ENCODE measurements at regions not wholly inside any gene's neighbourhood (a gene's known extent, or its start where the extent isn't known, plus 50 kb on each side); places are given as distances from the start of the nearest gene placed in this dataset.
A peak's percentile ranks its signal among the peaks of the same experiment; 100 is the strongest.
"Not testable (repeated sequence)": the region's sequence is repeated elsewhere in the genome, so short reads cannot be mapped to it uniquely, and the experiment has no call there.

DNA sequence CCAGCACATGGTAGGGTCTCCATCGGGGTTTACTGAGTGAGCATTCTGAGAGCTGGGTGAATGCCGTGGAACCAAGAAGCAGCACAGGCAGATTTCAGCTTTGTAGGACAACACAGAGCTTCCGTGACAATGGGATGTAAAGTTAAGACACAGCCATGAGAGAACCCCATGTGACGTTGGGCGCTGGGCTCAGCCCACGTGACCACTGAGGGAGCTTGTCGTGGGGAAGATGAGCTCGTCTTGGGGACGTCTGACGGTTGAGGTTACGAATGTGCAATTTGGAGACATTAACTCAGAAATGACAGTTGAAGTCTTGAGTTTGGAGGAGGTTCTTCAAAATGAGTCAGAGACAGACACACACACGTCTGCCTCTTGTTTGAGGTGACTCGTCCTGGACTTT, 51.5 kb upstream of the MUC20 start:
- not testable (repeated sequence) for DNase-seq

DNA sequence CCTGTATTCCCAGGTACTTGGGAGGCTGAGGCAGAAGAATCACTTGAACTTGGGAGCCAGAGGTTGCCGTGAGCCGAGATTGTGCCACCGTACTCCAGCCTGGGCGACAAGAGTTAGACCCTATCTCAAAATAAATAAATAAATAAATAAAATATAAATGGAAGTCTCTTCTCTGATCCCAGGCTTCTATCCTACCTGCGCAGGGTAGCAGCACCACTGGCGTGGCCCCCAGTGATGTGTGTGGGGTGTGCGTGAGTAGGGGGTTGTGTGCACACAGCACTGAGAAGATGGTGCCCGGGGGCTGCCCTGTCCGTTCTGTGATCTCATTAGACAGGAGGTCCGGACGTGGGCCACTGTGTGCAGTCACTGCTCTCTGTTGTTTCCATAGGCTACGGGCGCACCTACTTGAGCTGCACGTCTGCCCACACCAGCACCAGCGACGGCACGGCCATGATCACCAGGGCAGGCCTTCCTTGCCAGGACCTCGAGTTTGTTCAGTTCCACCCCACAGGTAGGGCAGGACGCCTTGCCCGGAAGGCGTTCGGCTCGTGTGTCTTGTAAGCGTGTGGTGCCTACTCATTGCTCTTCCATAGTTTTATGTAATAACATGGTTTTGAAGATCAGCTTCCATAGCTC, 52.5 kb upstream of the MUC20 start:
- DNase-seq: not testable (repeated sequence)

DNA sequence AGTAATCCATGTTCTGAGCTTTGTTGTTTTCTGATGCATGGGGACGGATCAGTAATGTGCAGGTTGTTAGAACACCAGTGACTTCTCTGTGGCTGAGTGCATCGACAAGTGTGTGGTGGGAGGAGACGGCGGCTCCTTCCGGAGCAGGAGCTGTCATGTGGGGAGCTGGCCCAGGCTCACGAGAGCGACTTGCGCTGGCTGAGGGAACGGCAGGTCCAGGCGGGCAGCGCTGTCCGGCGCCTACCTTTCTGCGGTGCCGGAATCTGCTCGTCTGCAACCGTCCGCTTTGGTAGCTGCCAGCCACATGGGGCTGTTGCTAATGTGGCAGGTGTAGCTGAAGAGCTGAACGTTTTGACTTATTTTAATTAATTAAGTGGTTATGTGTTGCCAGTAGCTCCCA, 55.5 kb upstream of the MUC20 start:
- not testable (repeated sequence) for DNase-seq

DNA sequence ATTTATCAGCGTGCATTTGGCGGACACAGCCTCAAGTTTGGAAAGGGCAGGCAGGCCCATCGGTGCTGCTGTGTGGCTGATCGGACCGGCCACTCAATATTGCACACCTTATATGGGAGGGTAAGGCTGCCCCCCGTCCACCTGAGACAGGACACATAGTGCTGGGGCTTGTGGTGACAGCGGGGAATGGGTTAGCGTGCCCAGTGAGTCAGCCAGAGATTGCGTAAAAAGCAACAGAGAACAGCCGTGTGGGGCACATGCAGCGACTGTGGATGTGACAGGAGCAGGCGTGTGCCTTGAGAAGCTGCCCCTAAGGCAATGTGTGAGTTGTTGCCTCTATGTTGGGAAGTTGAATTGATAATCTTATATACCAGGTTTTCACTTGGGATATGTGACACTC, 56.6 kb upstream of the MUC20 start:
- DNase-seq: not testable (repeated sequence)

DNA sequence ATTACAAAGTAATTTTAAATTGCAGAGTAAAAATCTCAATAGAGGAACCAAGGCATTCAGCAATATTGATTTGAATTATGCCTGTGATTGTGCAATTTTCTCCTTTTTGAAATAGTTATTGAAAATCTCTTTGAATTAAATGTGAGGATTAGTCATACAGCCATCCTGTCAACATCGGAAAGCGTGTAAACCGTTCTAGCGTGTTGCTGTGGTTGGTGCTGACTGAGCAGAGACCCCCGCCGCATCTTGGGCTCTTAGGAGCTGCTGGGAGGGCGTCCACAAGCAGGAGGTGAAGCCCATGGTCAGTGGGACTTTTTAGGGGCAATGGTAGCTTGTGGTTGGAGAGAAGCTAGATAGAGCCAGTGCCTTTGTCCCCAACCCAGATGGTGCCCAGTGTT, 61.6 kb upstream of the MUC20 start:
- not testable (repeated sequence) for DNase-seq

DNA sequence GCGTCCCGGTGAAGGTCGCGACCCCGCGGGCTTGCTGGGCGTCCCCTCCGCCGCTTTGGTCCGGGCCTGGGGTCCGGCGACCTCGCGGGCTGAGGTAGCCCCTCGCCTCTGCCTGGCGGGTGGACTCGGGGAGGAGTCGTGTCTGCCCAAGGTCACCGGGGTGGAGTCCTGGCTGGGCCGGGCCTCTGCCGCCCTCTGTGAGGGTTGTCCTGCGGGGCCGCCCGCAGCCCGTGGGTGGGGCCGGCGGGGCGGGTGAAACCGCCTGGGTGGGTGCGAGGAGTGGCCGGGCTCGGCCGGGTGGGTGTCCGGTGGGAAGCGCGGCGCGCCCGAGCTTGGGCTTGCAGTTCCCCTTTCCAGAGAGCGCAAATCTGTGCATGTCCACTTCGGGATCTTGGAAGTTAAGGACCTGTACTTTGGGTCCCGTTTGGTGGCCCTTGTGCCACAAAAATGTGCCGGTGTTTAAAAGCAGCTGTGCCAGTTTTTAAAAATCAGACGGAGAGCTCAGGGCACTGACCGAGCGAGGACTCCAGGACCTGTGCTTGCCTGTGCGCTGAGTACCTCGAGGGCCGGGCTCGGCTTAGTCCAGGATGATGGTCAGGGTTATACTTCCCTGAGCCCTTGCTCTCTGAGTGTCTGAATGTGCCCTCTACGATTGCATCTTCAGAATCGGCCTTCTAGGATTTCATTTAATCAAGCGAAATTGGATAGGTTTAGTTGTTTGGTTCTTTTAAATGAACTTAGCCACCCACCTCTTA, 62.2 kb upstream of the MUC20 start:
- DNase-seq: not testable (repeated sequence)

DNA sequence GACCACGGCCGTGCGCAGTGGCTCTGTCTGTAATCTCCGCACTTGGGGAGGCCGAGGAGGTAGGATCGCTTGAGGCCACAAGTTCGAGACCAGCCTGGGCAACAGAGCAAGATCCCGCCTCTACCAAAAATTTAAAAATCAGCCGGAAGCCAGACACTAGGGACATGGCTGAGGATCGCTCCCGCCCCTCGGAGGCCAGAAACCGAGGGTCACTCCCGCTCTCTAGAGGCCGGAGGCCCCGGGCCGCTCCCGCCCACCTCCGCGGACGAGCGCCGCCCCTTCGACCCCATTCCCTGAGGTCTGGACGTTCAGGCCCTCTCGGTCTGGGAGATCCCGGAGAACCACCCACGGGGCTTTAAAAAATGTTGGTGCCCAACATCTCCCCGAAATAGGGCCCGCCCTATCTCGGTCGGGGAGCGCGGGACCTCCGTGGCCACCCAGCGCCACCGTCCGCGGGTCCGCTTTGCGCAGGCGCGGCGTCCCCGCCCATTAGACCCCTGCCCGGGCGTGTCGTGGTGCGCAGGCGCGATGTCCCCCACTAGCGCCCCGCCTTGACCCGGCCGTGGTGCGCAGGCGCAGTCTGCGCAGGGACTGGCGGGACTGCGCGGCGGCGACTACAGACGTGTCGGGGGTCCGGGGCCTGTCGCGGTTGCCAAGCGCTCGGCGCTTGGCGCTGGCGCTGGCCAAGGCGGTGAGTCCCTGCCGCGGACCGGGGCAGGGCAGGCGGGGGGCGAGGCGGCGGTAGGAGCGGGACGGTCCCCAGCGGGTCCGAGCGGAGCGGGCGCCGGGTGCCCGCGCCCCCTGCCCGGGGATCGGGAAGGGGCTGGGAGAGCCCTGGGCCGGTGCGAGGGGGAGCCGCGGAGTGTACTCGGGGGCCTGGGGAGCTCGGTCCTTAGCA, 63.1 kb upstream of the MUC20 start:
- peak; percentile 80 for DNase-seq

DNA sequence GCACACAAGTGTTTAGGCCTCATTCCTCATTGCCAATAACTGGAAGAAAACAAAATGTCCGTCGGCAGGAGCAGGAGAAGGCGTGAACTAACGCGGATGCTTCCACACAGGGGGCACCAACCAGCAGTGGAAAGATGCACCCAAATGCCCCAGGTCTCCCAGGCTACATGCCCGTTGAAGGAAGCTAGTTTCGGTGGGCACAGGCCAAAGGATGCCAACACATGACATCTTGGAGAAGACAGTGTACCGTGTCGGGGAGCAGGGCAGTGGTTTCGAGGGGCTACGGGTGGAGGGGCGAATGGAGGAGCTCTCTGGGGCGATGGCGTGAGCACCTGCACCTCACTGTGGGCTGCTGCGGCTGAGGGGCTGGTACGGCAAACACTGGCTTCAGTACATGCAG, 64.7 kb upstream of the MUC20 start:
- not testable (repeated sequence) for DNase-seq

DNA sequence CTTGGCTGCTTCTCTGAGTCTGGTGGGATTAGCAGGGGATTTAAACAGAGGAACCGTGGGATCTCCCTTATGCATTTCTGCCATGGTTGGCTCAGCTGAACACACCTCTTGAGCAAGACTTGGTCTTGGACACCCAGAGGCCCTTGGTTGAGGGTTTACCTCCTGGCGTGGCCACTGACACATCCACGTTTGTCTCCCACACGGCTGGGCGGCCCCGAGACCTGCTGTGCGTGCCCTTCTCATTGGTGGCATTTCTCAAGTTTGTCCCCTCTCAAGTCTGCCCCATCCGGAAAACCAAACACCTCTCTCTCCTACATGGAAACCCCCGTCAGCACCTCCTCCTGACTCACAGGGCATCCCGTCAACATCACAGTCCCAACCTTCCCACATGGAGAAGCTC, 66.0 kb upstream of the MUC20 start:
- DNase-seq: not testable (repeated sequence)

DNA sequence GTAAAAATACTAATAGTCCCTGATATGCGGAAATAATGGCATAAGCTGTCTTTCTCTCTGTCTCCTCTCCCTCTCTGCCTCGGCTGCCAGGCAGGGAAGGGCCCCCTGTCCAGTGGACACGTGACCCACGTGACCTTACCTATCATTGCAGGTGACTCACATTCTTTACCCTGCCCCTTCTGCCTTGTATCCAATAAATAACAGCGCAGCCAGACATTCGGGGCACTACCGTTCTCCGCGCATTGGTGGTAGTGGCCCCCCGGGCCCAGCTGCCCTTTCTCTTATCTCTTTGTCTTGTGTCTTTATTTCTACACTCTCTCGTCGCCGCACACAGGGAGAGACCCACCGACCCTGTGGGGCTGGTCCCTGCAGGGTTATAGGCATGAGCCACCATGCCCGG, 66.6 kb upstream of the MUC20 start:
- DNase-seq: not testable (repeated sequence)

DNA sequence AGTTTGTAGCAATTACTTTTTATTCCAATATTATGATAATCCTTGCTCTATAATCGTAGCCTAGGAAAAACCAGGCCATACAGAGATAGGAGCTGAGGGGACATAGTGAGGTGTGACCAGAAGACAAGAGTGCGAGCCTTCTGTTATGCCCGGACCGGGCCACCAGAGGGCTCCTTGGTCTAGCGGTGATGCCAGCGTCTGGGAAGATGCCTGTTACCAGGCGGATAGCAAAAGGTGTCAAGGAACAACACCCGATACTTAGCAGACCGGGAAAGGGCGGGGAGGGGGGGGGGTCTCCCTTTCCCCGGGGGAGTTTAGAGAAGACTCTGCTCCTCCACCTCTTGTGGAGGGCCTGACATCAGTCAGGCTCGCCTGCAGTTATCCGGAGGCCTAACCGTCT, 67.1 kb upstream of the MUC20 start:
- DNase-seq: peak; percentile 12

DNA sequence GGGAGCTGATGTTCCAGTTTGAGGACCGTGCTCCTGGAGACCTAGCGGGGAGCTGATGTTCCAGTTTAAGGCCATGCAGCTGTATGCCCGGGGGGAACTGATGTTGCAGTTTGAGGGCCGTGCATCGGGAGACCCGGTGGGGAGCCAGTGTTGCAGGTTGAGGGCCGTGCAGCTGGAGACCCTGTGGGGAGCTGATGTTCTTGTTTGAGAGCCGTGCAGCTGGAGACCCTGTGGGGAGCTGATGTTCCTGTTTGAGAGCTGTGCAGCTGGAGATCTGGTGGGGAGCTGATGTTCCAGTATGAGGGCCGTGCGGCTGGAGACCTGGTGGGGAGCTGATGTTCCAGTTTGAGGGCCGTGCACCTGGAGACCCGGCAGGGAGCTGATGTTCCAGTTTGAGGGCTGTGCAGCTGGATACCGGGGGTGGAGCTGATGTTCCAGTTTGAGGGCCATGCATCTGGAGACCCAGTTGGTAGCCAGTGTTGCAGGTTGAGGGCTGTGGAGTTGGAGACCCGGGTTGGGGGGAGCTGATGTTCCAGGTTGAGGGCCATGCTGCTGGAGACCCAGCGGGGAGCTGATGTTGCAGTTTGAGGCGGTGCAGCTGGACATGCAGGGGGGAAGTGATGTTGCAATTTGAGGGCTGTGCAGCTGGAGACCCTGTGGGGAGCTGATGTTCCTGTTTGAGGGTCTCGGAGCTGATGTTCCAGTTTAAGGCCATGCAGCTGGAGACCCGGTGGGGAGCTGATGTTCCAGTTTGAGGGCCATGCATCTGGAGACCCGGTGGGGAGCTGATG, 64.4 kb upstream of the APOD start:
- DNase-seq: not testable (repeated sequence)

DNA sequence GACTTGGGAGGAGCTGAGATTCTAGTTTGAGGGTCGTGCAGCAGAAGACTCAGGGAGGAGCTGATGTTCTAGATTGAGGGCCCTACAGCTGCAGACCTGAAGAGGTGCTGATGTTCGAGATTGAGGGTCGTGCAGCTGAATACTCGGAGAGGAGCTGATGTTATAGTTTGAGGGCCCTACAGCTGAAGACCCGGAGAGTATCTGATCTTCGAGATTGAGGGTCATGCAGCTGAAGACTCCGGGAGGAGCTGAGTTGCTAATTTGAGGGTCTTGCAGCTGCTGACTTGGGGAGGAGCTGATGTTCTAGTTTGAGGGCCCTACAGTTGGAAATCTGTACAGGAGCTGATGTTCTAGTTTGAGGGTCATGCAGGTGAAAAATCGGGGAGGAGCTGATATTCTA, 62.1 kb upstream of the APOD start:
- DNase-seq: not testable (repeated sequence)

DNA sequence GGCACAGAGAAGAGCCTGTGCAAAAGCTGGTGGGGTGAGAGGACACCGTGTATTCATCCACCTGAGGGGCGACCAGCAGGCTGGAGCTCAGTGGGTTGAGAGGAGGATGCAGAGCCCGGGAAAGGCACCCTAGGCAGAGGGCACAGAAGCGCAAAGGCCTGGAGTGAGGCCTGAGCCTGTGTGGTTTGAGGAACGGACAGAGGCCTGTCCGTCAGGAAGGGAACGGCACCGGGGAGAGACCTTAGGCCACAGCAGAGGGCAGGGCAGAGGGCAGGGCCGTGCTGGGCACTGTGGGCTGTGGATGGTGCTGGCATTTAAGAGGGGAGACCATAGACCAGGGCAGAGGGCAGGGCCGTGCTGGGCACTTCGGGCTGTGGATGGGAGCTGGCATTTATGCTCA, 59.5 kb upstream of the APOD start:
- not testable (repeated sequence) for DNase-seq

DNA sequence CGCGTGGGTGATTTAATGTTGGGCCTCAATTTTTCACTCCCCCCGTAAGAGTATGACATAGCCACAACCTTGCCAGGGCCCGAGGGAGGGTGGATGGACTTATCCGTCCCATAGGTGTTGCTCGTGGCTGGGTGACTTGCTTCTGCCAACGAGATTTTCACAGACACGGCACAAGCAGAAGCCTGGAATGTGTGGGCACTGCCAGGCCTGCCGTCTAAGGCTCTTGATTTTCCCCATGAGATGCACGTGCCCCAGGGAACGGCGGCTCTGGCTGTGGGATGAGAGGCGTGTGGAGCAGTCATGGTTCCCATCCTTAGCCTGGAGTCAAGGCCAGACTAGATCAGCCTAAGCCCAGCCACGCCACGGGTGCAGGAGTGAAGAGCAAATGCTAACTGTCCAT, 58.6 kb upstream of the APOD start:
- DNase-seq: not testable (repeated sequence)

DNA sequence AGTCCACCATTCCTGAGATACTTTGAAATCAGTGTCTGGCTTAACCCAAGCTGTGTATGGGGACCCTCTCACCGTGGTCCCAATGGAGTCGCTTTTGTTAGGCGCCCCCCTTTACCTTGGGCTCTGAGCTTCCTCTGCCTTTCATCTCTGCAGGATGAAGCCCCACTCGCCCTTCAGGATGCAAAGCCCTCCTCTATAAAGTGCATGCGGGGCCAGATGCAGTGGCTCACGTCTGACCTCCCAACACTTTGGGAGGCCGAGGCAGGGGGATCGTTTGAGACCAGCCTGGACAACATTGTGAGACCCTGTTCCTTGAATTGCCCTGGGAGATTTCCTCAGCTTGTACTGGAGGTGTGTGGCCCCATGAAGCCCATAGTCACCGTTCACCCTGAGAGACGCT, 54.7 kb upstream of the APOD start:
- DNase-seq: not testable (repeated sequence)

DNA sequence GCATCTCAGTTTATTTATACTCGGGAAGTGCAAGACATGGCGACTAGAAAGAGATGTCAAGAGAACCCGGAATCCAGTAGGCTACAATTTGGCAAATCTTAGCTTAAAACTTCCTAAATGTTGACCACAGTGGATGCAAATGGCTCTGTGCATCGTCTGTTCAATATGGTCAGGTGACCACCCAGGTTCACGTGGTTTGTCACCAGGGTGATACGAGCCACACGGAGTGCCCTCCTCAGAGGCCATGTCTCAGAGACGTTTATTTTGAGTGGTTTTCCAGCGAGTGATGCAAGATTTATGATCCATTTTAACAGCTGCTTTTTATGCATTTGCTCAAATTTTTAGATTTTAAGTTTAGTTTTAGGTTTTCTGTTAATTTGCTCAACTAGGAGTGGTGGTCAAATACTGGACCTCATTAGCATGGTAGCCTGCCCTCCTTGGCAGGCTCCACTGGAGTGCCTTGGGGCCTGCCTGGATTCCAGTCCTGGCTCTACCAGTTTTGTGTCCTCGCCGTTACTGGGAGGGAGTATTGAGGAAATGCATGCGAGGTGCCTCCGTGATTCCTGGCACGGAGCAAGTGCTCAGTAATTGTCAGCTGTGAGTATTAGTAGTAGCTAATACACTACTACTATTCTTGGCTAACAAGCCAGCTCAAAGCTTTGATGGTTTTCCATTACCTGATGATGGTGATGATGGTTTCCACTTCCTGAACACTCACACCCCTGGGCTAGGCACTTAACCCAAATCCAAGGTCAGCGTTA, 53.9 kb upstream of the APOD start:
- not testable (repeated sequence) for DNase-seq

DNA sequence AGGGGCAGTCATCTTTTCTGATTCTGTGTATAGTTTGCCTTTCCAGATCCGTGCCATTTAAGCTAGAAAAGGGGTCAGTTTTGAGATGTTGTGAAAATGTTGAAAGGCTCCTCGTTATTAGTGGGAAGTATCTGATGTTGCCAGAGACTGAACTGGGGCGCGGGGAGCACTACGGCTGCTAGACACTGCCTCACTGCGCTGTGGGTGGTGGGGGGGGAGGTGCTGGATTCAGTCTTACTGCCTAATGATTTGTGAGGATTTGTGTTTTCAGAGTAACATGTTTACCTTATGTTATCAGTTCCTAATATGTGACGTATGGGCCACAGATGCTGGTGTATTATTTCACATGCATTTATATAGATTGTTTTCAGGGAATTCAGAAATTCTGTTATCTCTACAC, 53.3 kb upstream of the APOD start:
- DNase-seq: not testable (repeated sequence)

DNA sequence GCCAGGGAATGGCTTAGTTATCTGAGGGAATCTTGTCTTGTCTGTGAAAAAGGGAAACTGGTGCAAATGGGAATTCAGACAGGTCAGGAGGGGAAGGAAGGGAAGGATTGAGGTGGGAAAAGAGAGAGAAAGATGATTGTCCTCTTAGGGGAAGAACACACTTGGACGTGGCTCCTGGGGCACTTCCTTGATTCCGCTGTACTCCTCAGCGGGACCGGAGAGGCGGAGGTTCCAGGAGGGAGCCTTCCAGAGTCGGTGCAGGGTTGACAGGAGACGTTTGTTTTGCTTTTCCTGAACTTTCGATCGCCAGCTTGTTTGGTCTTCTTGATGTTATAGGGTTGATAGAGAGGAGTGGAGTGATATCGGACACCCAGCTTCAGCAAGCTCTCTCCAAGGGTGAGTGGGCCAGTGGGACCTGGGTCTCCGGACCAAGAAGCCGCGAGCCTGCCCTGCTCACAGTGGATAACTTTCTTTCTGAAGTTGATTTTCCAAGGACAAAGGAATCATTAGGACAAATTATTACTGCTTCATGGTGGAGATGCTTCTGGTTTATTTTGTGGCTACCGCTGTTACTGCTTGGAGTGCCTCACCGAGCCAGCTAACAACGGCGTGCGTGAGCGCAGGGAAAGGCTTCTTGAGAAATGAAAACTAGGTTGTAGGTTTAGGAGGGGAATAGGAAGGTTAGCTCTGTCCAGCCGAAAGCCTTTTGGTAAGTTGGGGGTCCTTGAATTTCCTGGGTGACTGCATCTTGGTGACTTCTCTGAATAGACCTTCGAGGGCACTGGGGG, 52.4 kb upstream of the APOD start:
- not testable (repeated sequence) for DNase-seq

DNA sequence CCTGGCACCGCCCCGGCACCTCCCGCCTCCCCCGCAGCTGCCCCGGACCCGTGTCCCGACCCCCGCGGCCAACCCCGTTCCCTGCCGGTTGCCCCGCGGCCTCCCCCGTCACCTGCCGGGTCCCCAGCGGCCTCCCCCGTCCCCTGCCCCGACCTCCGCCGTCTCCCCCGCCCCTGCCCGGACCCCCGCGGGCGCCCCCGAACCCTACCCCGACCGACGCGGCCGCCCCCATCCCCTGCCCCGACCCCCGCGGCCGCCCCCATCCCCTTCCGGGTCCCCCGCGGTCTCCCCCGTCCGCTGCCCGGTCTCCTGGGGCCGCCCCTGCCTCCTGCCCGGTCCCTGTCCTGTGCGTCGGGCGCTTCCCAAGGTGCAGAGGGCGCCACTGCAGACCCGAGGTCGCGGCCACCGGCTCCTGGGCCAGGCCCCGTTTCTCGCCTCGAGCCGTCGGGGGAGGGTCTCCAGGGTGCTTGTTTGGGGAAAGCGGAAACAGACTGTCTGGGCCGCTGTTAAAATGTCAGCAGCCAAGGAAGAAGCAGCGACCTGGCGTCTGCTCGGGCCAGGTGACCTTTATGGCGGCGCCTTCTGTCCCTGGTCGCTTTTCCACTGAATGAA, 51.6 kb upstream of the APOD start:
- not testable (repeated sequence) for DNase-seq
